ENCODE measurements at regions not wholly inside any gene's neighbourhood (a gene's known extent, or its start where the extent isn't known, plus 50 kb on each side); places are given as distances from the start of the nearest gene placed in this dataset.

GRCh38 chr13:97600458-97601075, 166.6 kb downstream of the RAP2A start:
- Histone ChIP-seq H4K20me1 (ENCODE audit: insufficient read depth) (no peaks in the 10 kb centered on the region), H2AFZ (no peak overlapping the region), H3K9me2 (ENCODE audit: insufficient read depth) (no peaks in the 10 kb centered on the region), H3K9ac (no peak overlapping the region), H3K4me1 (ENCODE audit: insufficient read depth) (0 out of 2 replicates have a peak, but pooled peaks cover 6% of the 10 kb centered on the region), H3K36me3 (ENCODE audit: low read depth) (no peaks in the 10 kb centered on the region), H3K27me3 (replicated peaks; ENCODE audit: insufficient read depth) (peaks cover 14% of the 10 kb centered on the region), H3K79me2 (ENCODE audit: insufficient read depth) (no peaks in the 10 kb centered on the region), H3K9me3 (ENCODE audit: low read depth) (no peaks in the 10 kb centered on the region), H3K27ac (no peak overlapping the region), H3K4me3 (no peak overlapping the region), H3K4me2 (ENCODE audit: unreplicated experiment) (no peak overlapping the region), H3F3A (ENCODE audit: insufficient read depth) (0 out of 2 replicates have a peak, but pooled peaks cover 6% of the 10 kb centered on the region)
- peak; percentile 69 for DNase-seq
- TF ChIP-seq EZH2phosphoT487 (IDR thresholded peaks at IDR 0.05; ENCODE audit: insufficient read depth, low read depth) (peak; percentile 50; the same call in 1 of the 2 replicates), EZH2 (IDR thresholded peaks at IDR 0.05; ENCODE audit: insufficient read depth, poor library complexity, severe bottlenecking) (no peak)
- WGBS, 2 experiments (ENCODE audit: low coverage in 1 of 2, low lambda C conversion rate in 2 of 2, missing lambda C conversion rate in 2 of 2), result 10 to 13% methylated on average over 3 of the region's 3 CpGs
- in situ Hi-C loops (cut with MboI), result no loop called here

GRCh38 chr13:97615266-97615665, 181.3 kb downstream of the RAP2A start:
- WGBS, 2 experiments (ENCODE audit: low coverage in 1 of 2, low lambda C conversion rate in 2 of 2, missing lambda C conversion rate in 2 of 2), result 1% methylated on average over 3 of the region's 3 CpGs
- in situ Hi-C loops (cut with MboI), result no loop called here
- Histone ChIP-seq H3K27ac (no peak overlapping the region), H3K79me2 (ENCODE audit: insufficient read depth) (no peaks in the 10 kb centered on the region), H3F3A (ENCODE audit: insufficient read depth) (no peaks in the 10 kb centered on the region), H3K27me3 (replicated peaks; ENCODE audit: insufficient read depth) (no peaks in the 10 kb centered on the region; the same call in 1 of the 2 replicates), H2AFZ (no peak overlapping the region), H3K4me3 (no peak overlapping the region), H3K9ac (no peak overlapping the region), H3K9me2 (ENCODE audit: insufficient read depth) (no peaks in the 10 kb centered on the region), H3K4me2 (ENCODE audit: unreplicated experiment) (no peak overlapping the region), H3K9me3 (ENCODE audit: low read depth) (no peaks in the 10 kb centered on the region), H4K20me1 (ENCODE audit: insufficient read depth) (no peaks in the 10 kb centered on the region), H3K4me1 (ENCODE audit: insufficient read depth) (no peaks in the 10 kb centered on the region), H3K36me3 (ENCODE audit: low read depth) (no peaks in the 10 kb centered on the region)
- TF ChIP-seq EZH2 (IDR thresholded peaks at IDR 0.05; ENCODE audit: insufficient read depth, poor library complexity, severe bottlenecking) (no peak), EZH2phosphoT487 (IDR thresholded peaks at IDR 0.05; ENCODE audit: insufficient read depth, low read depth) (no peak)
- DNase-seq, result no peak

DNA sequence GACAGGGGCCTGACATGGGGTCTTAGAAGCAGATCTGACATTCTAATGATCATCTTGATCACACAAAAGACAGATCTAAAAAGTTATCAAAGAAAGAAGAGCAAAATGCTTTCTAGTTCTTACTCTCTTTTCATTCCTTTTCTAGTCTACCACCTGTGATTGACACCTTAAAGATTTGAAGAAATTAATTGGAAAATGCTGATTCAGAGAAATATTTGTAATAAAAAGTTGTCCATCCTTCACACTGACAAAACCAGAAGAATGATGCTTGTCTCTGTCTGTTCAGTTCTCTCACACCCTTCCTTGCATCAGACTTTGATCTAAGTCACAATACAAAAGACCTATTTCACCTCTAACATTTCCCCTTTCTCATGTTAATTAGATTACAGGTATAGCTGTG, 182.4 kb downstream of the RAP2A start:
- H3K9me3 ChIP-seq (ENCODE audit: low read depth), result no peaks in the 10 kb centered on the region
- no peak for TF ChIP-seq EZH2phosphoT487 (IDR thresholded peaks at IDR 0.05; ENCODE audit: insufficient read depth, low read depth)
- no peak for TF ChIP-seq EZH2 (IDR thresholded peaks at IDR 0.05; ENCODE audit: insufficient read depth, poor library complexity, severe bottlenecking)
- no peaks in the 10 kb centered on the region for H3K9me2 ChIP-seq (ENCODE audit: insufficient read depth)
- no peaks in the 10 kb centered on the region; the same call in 1 of the 2 replicates for H3K27me3 ChIP-seq (replicated peaks; ENCODE audit: insufficient read depth)
- no peak overlapping the region for H3K4me2 ChIP-seq (ENCODE audit: unreplicated experiment)
- H2AFZ ChIP-seq, result no peak overlapping the region
- in situ Hi-C loops (cut with MboI), result no loop called here
- H3K36me3 ChIP-seq (ENCODE audit: low read depth), result no peaks in the 10 kb centered on the region
- no peaks in the 10 kb centered on the region for H3K4me1 ChIP-seq (ENCODE audit: insufficient read depth)
- no peaks in the 10 kb centered on the region for H3F3A ChIP-seq (ENCODE audit: insufficient read depth)
- no peak overlapping the region for H3K9ac ChIP-seq
- no peaks in the 10 kb centered on the region for H3K79me2 ChIP-seq (ENCODE audit: insufficient read depth)
- H4K20me1 ChIP-seq (ENCODE audit: insufficient read depth), result no peaks in the 10 kb centered on the region
- no peak for DNase-seq
- no peak overlapping the region for H3K27ac ChIP-seq
- H3K4me3 ChIP-seq, result no peak overlapping the region

- H3F3A ChIP-seq (ENCODE audit: insufficient read depth), result no peaks in the 10 kb centered on the region
- 71 to 74% methylated on average over 15 of the region's 15 CpGs for WGBS, 2 experiments (ENCODE audit: low coverage in 1 of 2, low lambda C conversion rate in 2 of 2, missing lambda C conversion rate in 2 of 2)
- H3K36me3 ChIP-seq (ENCODE audit: low read depth), result no peaks in the 10 kb centered on the region
- no peak overlapping the region for H3K4me3 ChIP-seq
- in situ Hi-C loops (cut with MboI), result no loop called here
- no peak overlapping the region for H3K9ac ChIP-seq
- H2AFZ ChIP-seq, result no peak overlapping the region
- H3K4me2 ChIP-seq (ENCODE audit: unreplicated experiment), result no peak overlapping the region
- H3K79me2 ChIP-seq (ENCODE audit: insufficient read depth), result no peaks in the 10 kb centered on the region
- no peaks in the 10 kb centered on the region for H3K27me3 ChIP-seq (replicated peaks; ENCODE audit: insufficient read depth)
- H3K27ac ChIP-seq, result no peak overlapping the region
- H3K9me2 ChIP-seq (ENCODE audit: insufficient read depth), result no peaks in the 10 kb centered on the region
- no peaks in the 10 kb centered on the region for H3K9me3 ChIP-seq (ENCODE audit: low read depth)
- no peak for DNase-seq
- no peaks in the 10 kb centered on the region for H4K20me1 ChIP-seq (ENCODE audit: insufficient read depth)
- no peak for TF ChIP-seq EZH2phosphoT487 (IDR thresholded peaks at IDR 0.05; ENCODE audit: insufficient read depth, low read depth)
- TF ChIP-seq EZH2 (IDR thresholded peaks at IDR 0.05; ENCODE audit: insufficient read depth, poor library complexity, severe bottlenecking), result no peak
- no peaks in the 10 kb centered on the region for H3K4me1 ChIP-seq (ENCODE audit: insufficient read depth)
Observed at GRCh38 chr13:97621025-97621424, 187.1 kb downstream of the RAP2A start.

- H3K27ac ChIP-seq, result no peak overlapping the region
- no peak overlapping the region for H2AFZ ChIP-seq
- H3K4me1 ChIP-seq (ENCODE audit: insufficient read depth), result no peaks in the 10 kb centered on the region
- no peaks in the 10 kb centered on the region for H3K27me3 ChIP-seq (replicated peaks; ENCODE audit: insufficient read depth)
- H3K9me3 ChIP-seq (ENCODE audit: low read depth), result no peaks in the 10 kb centered on the region
- TF ChIP-seq EZH2phosphoT487 (IDR thresholded peaks at IDR 0.05; ENCODE audit: insufficient read depth, low read depth) (no peak), EZH2 (IDR thresholded peaks at IDR 0.05; ENCODE audit: insufficient read depth, poor library complexity, severe bottlenecking) (no peak)
- H4K20me1 ChIP-seq (ENCODE audit: insufficient read depth), result no peaks in the 10 kb centered on the region
- in situ Hi-C loops (cut with MboI), result no loop called here
- no peaks in the 10 kb centered on the region for H3K9me2 ChIP-seq (ENCODE audit: insufficient read depth)
- no peak overlapping the region for H3K9ac ChIP-seq
- no peaks in the 10 kb centered on the region for H3K36me3 ChIP-seq (ENCODE audit: low read depth)
- H3F3A ChIP-seq (ENCODE audit: insufficient read depth), result no peaks in the 10 kb centered on the region
- no peaks in the 10 kb centered on the region for H3K79me2 ChIP-seq (ENCODE audit: insufficient read depth)
- DNase-seq, result no peak
- WGBS, 2 experiments (ENCODE audit: low coverage in 1 of 2, low lambda C conversion rate in 2 of 2, missing lambda C conversion rate in 2 of 2), result 68 to 71% methylated on average over 10 of the region's 10 CpGs
- H3K4me3 ChIP-seq, result no peak overlapping the region
- H3K4me2 ChIP-seq (ENCODE audit: unreplicated experiment), result no peak overlapping the region
Observed at GRCh38 chr13:97621631-97622030, 187.7 kb downstream of the RAP2A start.
